ENCODE measurements at regions not wholly inside any gene's neighbourhood (a gene's known extent, or its start where the extent isn't known, plus 50 kb on each side); places are given as distances from the start of the nearest gene placed in this dataset.

DNA sequence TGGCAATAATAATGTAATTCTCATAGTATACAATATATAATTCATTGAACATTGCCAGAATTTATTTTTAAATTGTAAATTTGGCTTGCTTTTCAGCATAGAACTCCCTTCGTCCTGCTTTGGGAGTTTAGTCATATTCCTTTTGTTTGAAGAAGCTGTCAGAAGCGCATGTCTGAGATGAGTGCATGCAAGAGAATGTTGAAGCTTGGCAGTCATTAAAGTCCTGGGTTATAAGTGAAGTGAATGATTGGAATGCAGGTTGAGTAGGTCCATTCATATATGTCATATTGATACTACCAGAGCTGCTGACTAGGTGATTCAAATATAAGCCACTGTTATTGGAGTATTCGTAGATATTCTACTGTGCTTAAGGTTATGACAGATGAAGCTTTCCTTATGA is 243.6 kb upstream of the MDFIC2 start:
- Histone ChIP-seq H3K27me3 (ENCODE audit: insufficient read depth, low read depth) (no peaks in the 10 kb centered on the region), H3K27ac (no peak overlapping the region), H3K4me2 (no peak overlapping the region), H3K36me3 (ENCODE audit: insufficient read depth) (no peaks in the 10 kb centered on the region), H2AFZ (ENCODE audit: low read depth) (no peak overlapping the region), H3K79me2 (ENCODE audit: insufficient read depth, low read depth) (no peaks in the 10 kb centered on the region), H3K4me3 (IDR thresholded peaks at IDR 0.05; ENCODE audit: insufficient read depth, low read depth, low read length) (no peak overlapping the region), H3K4me1 (ENCODE audit: low read depth, poor library complexity, severe bottlenecking) (no peaks in the 10 kb centered on the region), H4K20me1 (ENCODE audit: insufficient read depth) (no peaks in the 10 kb centered on the region), H3K9ac (no peak overlapping the region)
- TF ChIP-seq, protein P1, sequence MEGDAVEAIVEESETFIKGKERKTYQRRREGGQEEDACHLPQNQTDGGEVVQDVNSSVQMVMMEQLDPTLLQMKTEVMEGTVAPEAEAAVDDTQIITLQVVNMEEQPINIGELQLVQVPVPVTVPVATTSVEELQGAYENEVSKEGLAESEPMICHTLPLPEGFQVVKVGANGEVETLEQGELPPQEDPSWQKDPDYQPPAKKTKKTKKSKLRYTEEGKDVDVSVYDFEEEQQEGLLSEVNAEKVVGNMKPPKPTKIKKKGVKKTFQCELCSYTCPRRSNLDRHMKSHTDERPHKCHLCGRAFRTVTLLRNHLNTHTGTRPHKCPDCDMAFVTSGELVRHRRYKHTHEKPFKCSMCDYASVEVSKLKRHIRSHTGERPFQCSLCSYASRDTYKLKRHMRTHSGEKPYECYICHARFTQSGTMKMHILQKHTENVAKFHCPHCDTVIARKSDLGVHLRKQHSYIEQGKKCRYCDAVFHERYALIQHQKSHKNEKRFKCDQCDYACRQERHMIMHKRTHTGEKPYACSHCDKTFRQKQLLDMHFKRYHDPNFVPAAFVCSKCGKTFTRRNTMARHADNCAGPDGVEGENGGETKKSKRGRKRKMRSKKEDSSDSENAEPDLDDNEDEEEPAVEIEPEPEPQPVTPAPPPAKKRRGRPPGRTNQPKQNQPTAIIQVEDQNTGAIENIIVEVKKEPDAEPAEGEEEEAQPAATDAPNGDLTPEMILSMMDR (conservative IDR thresholded peaks at IDR 0.05; ENCODE audit: low read depth, low read length), result no peak

DNA sequence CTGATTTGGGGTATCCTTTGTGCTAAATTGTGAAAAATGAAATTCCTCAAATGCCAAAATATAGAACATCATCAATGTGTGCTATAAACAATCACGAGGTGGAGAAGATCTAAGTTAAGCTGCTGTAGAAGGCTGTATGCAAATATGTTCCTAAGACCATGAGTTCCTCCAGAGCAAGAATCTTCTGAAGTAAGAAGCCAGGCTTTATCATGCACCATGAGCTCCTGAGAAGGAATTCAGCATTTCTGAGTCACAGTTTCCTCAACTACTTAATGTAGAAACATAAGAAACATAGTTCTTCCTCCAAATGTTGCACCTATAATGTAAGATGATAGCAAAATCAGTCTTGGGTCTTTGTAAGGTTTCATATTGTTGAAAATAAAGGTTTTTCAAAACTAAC is 241.7 kb upstream of the MDFIC2 start:
- Histone ChIP-seq H3K36me3 (ENCODE audit: insufficient read depth) (no peaks in the 10 kb centered on the region), H3K4me2 (no peak overlapping the region), H3K9ac (no peak overlapping the region), H3K79me2 (ENCODE audit: insufficient read depth, low read depth) (no peaks in the 10 kb centered on the region), H4K20me1 (ENCODE audit: insufficient read depth) (no peaks in the 10 kb centered on the region), H3K4me1 (ENCODE audit: low read depth, poor library complexity, severe bottlenecking) (peaks cover 4% of the 10 kb centered on the region), H3K4me3 (IDR thresholded peaks at IDR 0.05; ENCODE audit: insufficient read depth, low read depth, low read length) (no peak overlapping the region), H3K27me3 (ENCODE audit: insufficient read depth, low read depth) (no peaks in the 10 kb centered on the region), H2AFZ (ENCODE audit: low read depth) (no peak overlapping the region), H3K27ac (no peak overlapping the region)
- TF ChIP-seq, protein P1 (conservative IDR thresholded peaks at IDR 0.05; ENCODE audit: low read depth, low read length), result no peak

DNA sequence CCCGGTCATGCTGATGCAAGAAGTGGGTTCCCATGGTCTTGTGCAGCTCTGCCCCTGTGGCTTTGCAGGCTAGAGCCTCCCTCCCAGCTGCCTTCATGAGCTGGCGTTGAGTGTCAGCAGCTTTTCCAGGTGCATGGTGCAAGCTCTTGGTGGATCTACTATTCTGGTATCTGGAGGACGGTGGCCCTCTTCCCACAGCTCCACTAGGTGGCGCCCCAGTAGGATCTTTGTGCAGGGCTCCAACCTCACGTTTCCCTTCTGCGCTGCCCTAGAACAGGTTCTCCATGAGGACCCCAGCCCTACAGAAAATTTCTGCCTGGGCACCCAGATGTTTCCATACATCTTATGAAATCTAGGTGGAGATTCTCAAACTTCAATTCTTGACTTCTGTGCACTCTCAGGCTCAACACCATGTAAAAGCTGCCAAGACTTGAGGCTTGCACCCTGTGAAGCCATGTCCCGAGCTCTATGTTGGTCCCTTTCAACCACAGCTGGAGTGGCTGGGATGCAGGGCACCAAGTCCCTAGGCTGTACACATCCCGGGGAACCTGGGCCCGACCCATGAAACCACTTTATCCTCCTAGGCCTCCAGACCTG is 238.4 kb upstream of the MDFIC2 start:
- Histone ChIP-seq H4K20me1 (ENCODE audit: insufficient read depth) (no peaks in the 10 kb centered on the region), H3K4me1 (ENCODE audit: low read depth, poor library complexity, severe bottlenecking) (peaks cover 4% of the 10 kb centered on the region), H3K27ac (no peak overlapping the region), H3K36me3 (ENCODE audit: insufficient read depth) (no peaks in the 10 kb centered on the region), H3K4me3 (IDR thresholded peaks at IDR 0.05; ENCODE audit: insufficient read depth, low read depth, low read length) (no peak overlapping the region), H3K9ac (no peak overlapping the region), H2AFZ (ENCODE audit: low read depth) (no peak overlapping the region), H3K79me2 (ENCODE audit: insufficient read depth, low read depth) (no peaks in the 10 kb centered on the region), H3K27me3 (ENCODE audit: insufficient read depth, low read depth) (no peaks in the 10 kb centered on the region), H3K4me2 (no peak overlapping the region)
- TF ChIP-seq, protein P1 (conservative IDR thresholded peaks at IDR 0.05; ENCODE audit: low read depth, low read length), result peak; percentile 62

DNA sequence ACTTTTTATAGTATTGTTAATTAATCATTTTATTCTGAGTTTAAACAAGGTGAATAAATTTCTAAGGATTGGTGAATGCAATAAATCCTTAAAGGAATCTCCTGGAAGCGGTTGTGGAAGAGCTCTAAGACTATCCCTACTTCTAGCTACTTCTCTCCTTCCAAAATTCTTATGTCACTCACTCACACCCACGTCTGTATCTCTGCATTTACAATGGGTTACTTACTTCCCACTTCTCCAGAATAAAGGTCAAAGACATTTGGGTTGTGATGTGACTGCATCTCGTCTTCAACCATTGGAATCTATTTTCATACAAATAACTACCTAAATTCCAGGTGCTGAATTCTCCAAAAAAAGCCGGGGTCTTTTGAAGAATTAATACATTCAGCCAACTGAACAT is 234.2 kb upstream of the MDFIC2 start:
- Histone ChIP-seq H2AFZ (ENCODE audit: low read depth) (no peak overlapping the region), H3K9ac (no peak overlapping the region), H3K27me3 (ENCODE audit: insufficient read depth, low read depth) (no peaks in the 10 kb centered on the region), H3K36me3 (ENCODE audit: insufficient read depth) (no peaks in the 10 kb centered on the region), H4K20me1 (ENCODE audit: insufficient read depth) (no peaks in the 10 kb centered on the region), H3K4me3 (IDR thresholded peaks at IDR 0.05; ENCODE audit: insufficient read depth, low read depth, low read length) (no peak overlapping the region), H3K27ac (no peak overlapping the region), H3K4me1 (ENCODE audit: low read depth, poor library complexity, severe bottlenecking) (peaks cover 4% of the 10 kb centered on the region), H3K4me2 (no peak overlapping the region), H3K79me2 (ENCODE audit: insufficient read depth, low read depth) (no peaks in the 10 kb centered on the region)
- TF ChIP-seq, protein P1 (conservative IDR thresholded peaks at IDR 0.05; ENCODE audit: low read depth, low read length), result no peak
